A673 (cell line): ENCODE measurements at regions not wholly inside any gene's neighbourhood (a gene's known extent, or its start where the extent isn't known, plus 50 kb on each side); places are given as distances from the start of the nearest gene placed in this dataset.

Source experiments
- BruUV-seq: library from RNA; stranded (reverse); fragments of 400-500 nt; replicated peaks from 2 replicates; lab custom pipeline; 2021; lab: Mats Ljungman, UMichigan
- CTCF ChIA-PET: fragments of 300-600 bp; sonication (Branson Sonifier 250); formaldehyde crosslinking; loops from one replicate; lab custom pipeline; 2022; ENCODE audit warnings: antibody characterized with exemption; lab: Charles Lee
- POLR2A ChIA-PET: fragments of 300-600 bp; sonication (Branson Sonifier 250); formaldehyde crosslinking; loops from one replicate; lab custom pipeline; 2022; ENCODE audit warnings: antibody characterized with exemption; ENCODE audit not compliant: low non-redundant PET; lab: Charles Lee
- DNase-seq: peaks from one replicate; pipeline ENCODE4 v3.0.0-alpha.2; 2015; ENCODE audit warnings: low spot score
- H3K27ac ChIP-seq: fragments of 200-600 bp; sonication (generic); 2 replicates; pipeline ENCODE4 v1.5.1; 2016; ENCODE audit warnings: mixed run types, low read depth, mild to moderate bottlenecking, mixed read lengths, antibody characterized with exemption, low read length; ENCODE audit not compliant: poor library complexity, severe bottlenecking
- H3K27me3 ChIP-seq: fragments of 200-600 bp; sonication (generic); replicated peaks from 2 replicates; pipeline ENCODE4 v1.6.1; 2017; ENCODE audit warnings: mixed run types, low read depth, mild to moderate bottlenecking, mixed read lengths, antibody characterized with exemption, low read length; ENCODE audit not compliant: insufficient read depth, poor library complexity
- H3K36me3 ChIP-seq: fragments of 200-600 bp; sonication (generic); 2 replicates; pipeline ENCODE4 v1.6.1; 2016; ENCODE audit warnings: mixed run types, mild to moderate bottlenecking, mixed read lengths, antibody characterized with exemption, low read length; ENCODE audit not compliant: insufficient read depth, poor library complexity, severe bottlenecking
- H3K4me1 ChIP-seq: fragments of 200-600 bp; sonication (generic); 2 replicates; pipeline ENCODE4 v1.6.1; 2017; ENCODE audit warnings: mixed run types, mild to moderate bottlenecking, mixed read lengths, antibody characterized with exemption, low read length; ENCODE audit not compliant: insufficient read depth, poor library complexity, severe bottlenecking
- H3K4me3 ChIP-seq: fragments of 200-600 bp; sonication (generic); 2 replicates; pipeline ENCODE4 v1.5.1; 2016; ENCODE audit warnings: low read depth, mixed run types, mild to moderate bottlenecking, mixed read lengths, low read length; ENCODE audit not compliant: poor library complexity, severe bottlenecking
- H3K9me3 ChIP-seq: fragments of 200-600 bp; sonication (generic); 2 replicates; pipeline ENCODE4 v1.6.1; 2016; ENCODE audit warnings: mixed run types, low read depth, mild to moderate bottlenecking, mixed read lengths, antibody characterized with exemption, low read length; ENCODE audit not compliant: poor library complexity, severe bottlenecking
- EZH2 ChIP-seq: fragments of 200-600 bp; sonication (generic); IDR thresholded peaks from 2 replicates; pipeline ENCODE4 v1.6.1; 2017; ENCODE audit warnings: borderline replicate concordance, low read depth, mild to moderate bottlenecking, mixed read lengths, antibody characterized with exemption, low read length; ENCODE audit not compliant: poor library complexity, severe bottlenecking
- intact Hi-C: fragments of 100-400 bp; cut with micrococcal nuclease; formaldehyde crosslinking; loops from one replicate; pipeline ENCODE4 v1.10.0; 2022; ENCODE audit not compliant: unreplicated experiment
- TF ChIP-seq, protein P1 (sequence below): fragments of 300-800, 200-600 bp; sonication (generic); conservative IDR thresholded peaks from 2 replicates; pipeline ENCODE4 v1.5.1; 2017; ENCODE audit warnings: low read depth, mild to moderate bottlenecking, antibody characterized with exemption, low read length, moderate library complexity, mixed read lengths

- Histone ChIP-seq H3K9me3 (no peaks in the 10 kb centered on the region), H3K27me3 (no peaks in the 10 kb centered on the region), H3K27ac (no peak overlapping the region), H3K4me3 (no peak overlapping the region), H3K36me3 (no peaks in the 10 kb centered on the region), H3K4me1 (no peaks in the 10 kb centered on the region)
- BruUV-seq: no TSS peak
- no peak for DNase-seq
- intact Hi-C loops: no loop called here
- ChIA-PET POLR2A (no interaction called here), CTCF (no interaction called here)
- TF ChIP-seq, protein P1, sequence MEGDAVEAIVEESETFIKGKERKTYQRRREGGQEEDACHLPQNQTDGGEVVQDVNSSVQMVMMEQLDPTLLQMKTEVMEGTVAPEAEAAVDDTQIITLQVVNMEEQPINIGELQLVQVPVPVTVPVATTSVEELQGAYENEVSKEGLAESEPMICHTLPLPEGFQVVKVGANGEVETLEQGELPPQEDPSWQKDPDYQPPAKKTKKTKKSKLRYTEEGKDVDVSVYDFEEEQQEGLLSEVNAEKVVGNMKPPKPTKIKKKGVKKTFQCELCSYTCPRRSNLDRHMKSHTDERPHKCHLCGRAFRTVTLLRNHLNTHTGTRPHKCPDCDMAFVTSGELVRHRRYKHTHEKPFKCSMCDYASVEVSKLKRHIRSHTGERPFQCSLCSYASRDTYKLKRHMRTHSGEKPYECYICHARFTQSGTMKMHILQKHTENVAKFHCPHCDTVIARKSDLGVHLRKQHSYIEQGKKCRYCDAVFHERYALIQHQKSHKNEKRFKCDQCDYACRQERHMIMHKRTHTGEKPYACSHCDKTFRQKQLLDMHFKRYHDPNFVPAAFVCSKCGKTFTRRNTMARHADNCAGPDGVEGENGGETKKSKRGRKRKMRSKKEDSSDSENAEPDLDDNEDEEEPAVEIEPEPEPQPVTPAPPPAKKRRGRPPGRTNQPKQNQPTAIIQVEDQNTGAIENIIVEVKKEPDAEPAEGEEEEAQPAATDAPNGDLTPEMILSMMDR: no peak
- no peak for TF ChIP-seq EZH2
Measured at GRCh38 chr6:167665698-167666330, 160.9 kb upstream of the AFDN start.

DNA sequence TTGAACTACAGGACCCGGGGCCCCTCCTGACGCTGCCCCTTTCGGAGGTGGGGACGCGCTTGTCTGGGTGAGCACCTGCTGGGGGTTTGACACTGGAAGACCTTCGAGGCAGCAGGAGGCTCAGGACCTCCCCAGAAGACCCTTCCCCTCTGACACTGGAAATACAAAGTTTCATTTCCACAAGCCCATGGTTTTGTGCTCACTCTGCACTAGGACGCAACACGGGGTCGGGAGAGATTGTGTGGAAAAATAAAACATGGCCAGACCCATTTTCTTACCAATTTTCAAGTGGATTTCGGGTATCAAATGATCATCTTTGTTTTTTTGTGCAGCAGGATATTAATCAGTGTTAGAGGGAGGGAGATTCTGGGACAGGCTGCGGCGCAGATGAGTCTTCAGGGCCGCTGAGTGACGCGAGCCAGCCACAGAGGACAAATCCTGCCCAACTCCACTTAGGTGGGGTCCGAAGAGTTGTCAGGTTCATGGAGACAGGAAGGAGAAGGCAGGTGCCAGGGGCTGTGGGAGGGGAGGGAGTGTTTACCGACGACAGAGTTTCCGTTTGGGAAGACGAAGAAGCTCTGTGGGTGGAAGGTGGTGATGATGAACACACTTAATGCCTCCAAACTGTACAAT is 160.0 kb upstream of the AFDN start:
- H3K36me3 ChIP-seq: no peaks in the 10 kb centered on the region
- intact Hi-C loops: no loop called here
- no peak for DNase-seq
- POLR2A ChIA-PET: no interaction called here
- BruUV-seq: no TSS peak
- no peaks in the 10 kb centered on the region for H3K27me3 ChIP-seq
- CTCF ChIA-PET: no interaction called here
- H3K4me3 ChIP-seq: no peak overlapping the region
- no peak overlapping the region for H3K27ac ChIP-seq
- no peak for TF ChIP-seq EZH2
- TF ChIP-seq, protein P1: no peak
- H3K4me1 ChIP-seq: no peaks in the 10 kb centered on the region
- H3K9me3 ChIP-seq: no peaks in the 10 kb centered on the region

DNA sequence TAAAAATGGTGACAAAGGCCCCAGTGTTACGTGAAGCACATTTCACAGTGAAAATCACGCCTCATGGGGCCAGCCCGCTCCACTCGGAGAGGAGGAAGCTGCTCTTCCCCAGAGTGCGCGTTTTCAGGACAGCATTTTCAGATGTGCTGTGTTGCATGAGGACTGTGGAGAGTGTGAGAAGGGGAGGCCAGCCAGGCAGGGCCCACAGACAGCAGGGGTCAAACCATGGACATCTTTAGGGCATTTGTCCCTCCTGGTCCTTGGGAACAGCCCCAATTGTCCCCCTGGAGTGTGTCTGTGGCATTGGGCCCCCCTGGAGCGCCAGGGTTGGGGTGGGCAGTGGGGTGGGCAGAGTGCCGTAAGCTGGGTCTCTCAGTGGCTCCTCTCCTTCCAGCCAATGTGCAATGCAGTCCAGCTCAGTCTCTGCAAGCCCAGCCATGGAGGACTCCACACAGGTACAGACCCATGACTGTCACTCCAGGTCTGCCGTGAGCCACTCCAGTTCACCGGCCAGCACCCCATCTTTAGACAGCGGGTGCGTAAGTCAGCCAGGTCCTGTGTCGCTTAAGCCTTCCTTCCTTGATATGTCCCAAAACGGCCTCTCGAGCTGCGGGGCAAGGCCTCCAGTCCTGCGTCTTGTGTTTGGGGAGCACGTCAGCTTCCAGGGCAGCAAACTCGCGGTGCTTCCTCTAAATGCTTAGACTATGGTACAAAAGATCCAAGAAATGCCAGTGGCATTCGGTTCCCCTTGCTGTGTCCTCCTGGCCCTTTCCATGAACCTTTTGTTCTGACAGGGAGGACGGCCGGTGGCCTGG is 159.3 kb upstream of the AFDN start:
- H3K36me3 ChIP-seq: no peaks in the 10 kb centered on the region
- TF ChIP-seq, protein P1: no peak
- TF ChIP-seq EZH2: no peak
- no peak overlapping the region for H3K4me3 ChIP-seq
- H3K27ac ChIP-seq: no peak overlapping the region
- no peaks in the 10 kb centered on the region for H3K9me3 ChIP-seq
- ChIA-PET CTCF (no interaction called here), POLR2A (no interaction called here)
- H3K27me3 ChIP-seq: no peaks in the 10 kb centered on the region
- intact Hi-C loops: no loop called here
- no TSS peak for BruUV-seq
- no peak for DNase-seq
- H3K4me1 ChIP-seq: no peaks in the 10 kb centered on the region
